SH-SY5Y (cell line): ENCODE measurements at regions not wholly inside any gene's neighbourhood (a gene's known extent, or its start where the extent isn't known, plus 50 kb on each side); places are given as distances from the start of the nearest gene placed in this dataset.

Source experiments
- GATA2 ChIP-seq: IDR thresholded peaks from 2 replicates; pipeline ENCODE4 v1.6.1; 2011; ENCODE audit warnings: mild to moderate bottlenecking, low read depth, low read length
- GATA3 ChIP-seq: IDR thresholded peaks from 2 replicates; pipeline ENCODE4 v1.6.1; 2011; ENCODE audit warnings: low read depth, mild to moderate bottlenecking, low read length, moderate library complexity

- TF ChIP-seq GATA3 = peak; percentile 8; the same call in 1 of the 2 replicates
- no peak; the same call in 1 of the 2 replicates for TF ChIP-seq GATA2
Measured at GRCh38 chr2:3009005-3009404, 368.6 kb downstream of the EIPR1 start.
